GM23338 (cell line): ENCODE measurements at regions not wholly inside any gene's neighbourhood (a gene's known extent, or its start where the extent isn't known, plus 50 kb on each side); places are given as distances from the start of the nearest gene placed in this dataset.

Experiments
- ATAC-seq: fragments of 200-7000 bp; cut with Tn5 transposase; 3 replicates; pipeline ENCODE4 v1.9.1; 2020
- DNase-seq: peaks from one replicate; pipeline ENCODE4 v3.0.0-alpha.2; 2015; ENCODE audit warnings: low spot score
- H2AFZ ChIP-seq: fragments of 200-600 bp; sonication (generic); 2 replicates; pipeline ENCODE4 v1.8.0; 2016; ENCODE audit warnings: antibody characterized with exemption, mild to moderate bottlenecking, moderate library complexity
- H3F3A ChIP-seq: fragments of 200-600 bp; sonication (generic); replicated peaks from 2 replicates; pipeline ENCODE4 v1.8.0; 2017; ENCODE audit warnings: antibody characterized with exemption, mixed run types, low read depth
- H3K27ac ChIP-seq: fragments of 200-600 bp; sonication (generic); 2 replicates; pipeline ENCODE4 v1.6.1; 2016; ENCODE audit warnings: low read depth
- H3K27me3 ChIP-seq: fragments of 200-600 bp; sonication (generic); 2 replicates; pipeline ENCODE4 v1.8.0; 2016; ENCODE audit warnings: mild to moderate bottlenecking, mixed run types, moderate library complexity; ENCODE audit not compliant: insufficient read depth
- H3K36me3 ChIP-seq: fragments of 200-600 bp; sonication (generic); 2 replicates; pipeline ENCODE4 v1.8.0; 2016; ENCODE audit warnings: mild to moderate bottlenecking; ENCODE audit not compliant: insufficient read depth
- H3K4me1 ChIP-seq: fragments of 200-600 bp; sonication (generic); 2 replicates; pipeline ENCODE4 v1.8.0; 2016; ENCODE audit warnings: mild to moderate bottlenecking, moderate library complexity; ENCODE audit not compliant: insufficient read depth
- H3K4me2 ChIP-seq: fragments of 200-600 bp; sonication (generic); 2 replicates; pipeline ENCODE4 v1.7.1; 2017; ENCODE audit warnings: mixed run types
- H3K4me3 ChIP-seq: fragments of 200-600 bp; sonication (generic); 2 replicates; pipeline ENCODE4 v1.6.1; 2016; ENCODE audit warnings: mixed run types
- H3K79me2 ChIP-seq: fragments of 200-600 bp; sonication (generic); replicated peaks from 2 replicates; pipeline ENCODE4 v1.8.0; 2017; ENCODE audit warnings: mild to moderate bottlenecking; ENCODE audit not compliant: insufficient read depth
- H3K9me2 ChIP-seq: fragments of 200-600 bp; sonication (generic); 2 replicates; pipeline ENCODE4 v1.8.0; 2017; ENCODE audit not compliant: insufficient read depth
- H4K20me1 ChIP-seq: fragments of 200-600 bp; sonication (generic); replicated peaks from 2 replicates; pipeline ENCODE4 v1.8.0; 2017; ENCODE audit warnings: mild to moderate bottlenecking; ENCODE audit not compliant: insufficient read depth
- H3K27ac Mint-ChIP-seq: 2 replicates; pipeline ENCODE4 v1.8.0; 2020; ENCODE audit warnings: inconsistent platforms, mild to moderate bottlenecking, moderate library complexity, mixed read lengths
- H3K27me3 Mint-ChIP-seq: 3 replicates; pipeline ENCODE4 v1.8.0; 2022; ENCODE audit warnings: low read depth, mild to moderate bottlenecking, moderate library complexity, mixed read lengths, inconsistent platforms; ENCODE audit not compliant: insufficient read depth, poor library complexity
- H3K36me3 Mint-ChIP-seq: 3 replicates; pipeline ENCODE4 v1.8.0; 2021; ENCODE audit warnings: low read depth, mild to moderate bottlenecking, inconsistent platforms, moderate library complexity, mixed read lengths
- H3K4me1 Mint-ChIP-seq: 3 replicates; pipeline ENCODE4 v1.8.0; 2020; ENCODE audit warnings: mild to moderate bottlenecking, inconsistent platforms, mixed read lengths
- H3K4me3 Mint-ChIP-seq: 3 replicates; pipeline ENCODE4 v1.8.0; 2021; ENCODE audit warnings: moderate library complexity, mild to moderate bottlenecking, inconsistent platforms, mixed read lengths
- H3K9me3 Mint-ChIP-seq: 3 replicates; pipeline ENCODE4 v1.8.0; 2020; ENCODE audit warnings: moderate library complexity, mild to moderate bottlenecking, inconsistent platforms, mixed read lengths
- EZH2 ChIP-seq: fragments of 200-600 bp; sonication (generic); IDR thresholded peaks from one replicate; pipeline ENCODE4 v1.8.0; 2017; ENCODE audit warnings: antibody characterized with exemption, mild to moderate bottlenecking, low read depth; ENCODE audit not compliant: unreplicated experiment
- EZH2phosphoT487 ChIP-seq: fragments of 200-600 bp; sonication (generic); IDR thresholded peaks from one replicate; pipeline ENCODE4 v1.8.1; 2018; ENCODE audit warnings: antibody characterized with exemption; ENCODE audit not compliant: unreplicated experiment
- NANOG ChIP-seq: IDR thresholded peaks from 2 replicates; pipeline ENCODE4 v1.6.1; 2016; ENCODE audit warnings: antibody characterized with exemption, borderline replicate concordance
- POLR2AphosphoS5 ChIP-seq: IDR thresholded peaks from 2 replicates; pipeline ENCODE4 v1.6.1; 2016; ENCODE audit warnings: antibody characterized with exemption, low read depth
- REST ChIP-seq: IDR thresholded peaks from one replicate; pipeline ENCODE4 v1.6.1; 2018; ENCODE audit warnings: antibody characterized with exemption; ENCODE audit not compliant: unreplicated experiment
- STAT1 ChIP-seq: IDR thresholded peaks from one replicate; pipeline ENCODE4 v1.6.1; 2016; ENCODE audit warnings: antibody characterized with exemption; ENCODE audit not compliant: unreplicated experiment
- ZNF114 ChIP-seq: fragments of 250-450 bp; sonication (Bioruptor Pico); IDR thresholded peaks from 2 replicates; pipeline ENCODE4 v1.5.0; 2020; ENCODE audit warnings: mild to moderate bottlenecking, moderate library complexity
- ZNF331 ChIP-seq: fragments of 250-450 bp; sonication (Bioruptor Pico); IDR thresholded peaks from 2 replicates; pipeline ENCODE4 v1.5.0; 2020; ENCODE audit warnings: low read depth, mild to moderate bottlenecking, moderate library complexity
- ZNF462 ChIP-seq: fragments of 250-450 bp; sonication (Bioruptor Pico); IDR thresholded peaks from 2 replicates; pipeline ENCODE4 v1.5.0; 2020; ENCODE audit warnings: mild to moderate bottlenecking, moderate library complexity
- TF ChIP-seq, protein P1 (sequence below), 2 experiments: fragments of 200-600 bp in 1 of 2; sonication (generic) in 1 of 2; conservative IDR thresholded peaks; 2 replicates each; pipeline versions ENCODE4 v1.5.1 to v1.6.1; 2016 to 2017; ENCODE audit warnings: antibody characterized with exemption in 2 of 2, low read depth in 2 of 2, mild to moderate bottlenecking in 2 of 2, moderate library complexity in 1 of 2

DNA sequence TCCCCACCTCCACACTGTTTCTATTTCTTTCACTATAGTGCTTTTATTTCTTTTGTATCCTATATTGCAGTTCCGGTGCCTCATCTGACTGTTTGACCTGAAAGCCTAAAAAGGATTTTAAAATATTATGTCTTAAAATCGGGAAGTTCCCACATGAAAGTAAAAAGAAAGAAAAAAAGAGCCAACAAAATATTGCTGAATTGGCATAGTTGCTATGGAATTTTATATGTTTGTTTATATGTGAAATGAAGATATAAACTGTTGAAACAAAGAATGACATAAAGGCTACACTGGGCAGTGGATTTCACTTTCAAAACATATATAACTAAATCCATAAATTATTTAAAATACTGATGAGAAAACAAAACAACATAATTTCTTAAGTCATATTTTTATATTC is 1383.7 kb downstream of the C4orf33 start:
- H3K4me3 Mint-ChIP-seq: no peak overlapping the region
- Histone ChIP-seq H4K20me1 (no peaks in the 10 kb centered on the region), H3K4me3 (no peak overlapping the region), H2AFZ (no peak overlapping the region), H3K9me2 (no peaks in the 10 kb centered on the region), H3K4me1 (no peaks in the 10 kb centered on the region), H3K36me3 (no peaks in the 10 kb centered on the region), H3F3A (no peaks in the 10 kb centered on the region), H3K27ac (no peak overlapping the region), H3K79me2 (no peaks in the 10 kb centered on the region), H3K27me3 (no peaks in the 10 kb centered on the region), H3K4me2 (no peak overlapping the region)
- no peaks in the 10 kb centered on the region for H3K36me3 Mint-ChIP-seq
- H3K9me3 Mint-ChIP-seq: no peaks in the 10 kb centered on the region; the same call in 2 of the 3 replicates
- H3K27ac Mint-ChIP-seq: no peak overlapping the region; the same call in 1 of the 2 replicates
- no peak for DNase-seq
- H3K4me1 Mint-ChIP-seq: no peaks in the 10 kb centered on the region
- TF ChIP-seq ZNF462 (CRISPR knock-in tag): no peak
- TF ChIP-seq, protein P1, sequence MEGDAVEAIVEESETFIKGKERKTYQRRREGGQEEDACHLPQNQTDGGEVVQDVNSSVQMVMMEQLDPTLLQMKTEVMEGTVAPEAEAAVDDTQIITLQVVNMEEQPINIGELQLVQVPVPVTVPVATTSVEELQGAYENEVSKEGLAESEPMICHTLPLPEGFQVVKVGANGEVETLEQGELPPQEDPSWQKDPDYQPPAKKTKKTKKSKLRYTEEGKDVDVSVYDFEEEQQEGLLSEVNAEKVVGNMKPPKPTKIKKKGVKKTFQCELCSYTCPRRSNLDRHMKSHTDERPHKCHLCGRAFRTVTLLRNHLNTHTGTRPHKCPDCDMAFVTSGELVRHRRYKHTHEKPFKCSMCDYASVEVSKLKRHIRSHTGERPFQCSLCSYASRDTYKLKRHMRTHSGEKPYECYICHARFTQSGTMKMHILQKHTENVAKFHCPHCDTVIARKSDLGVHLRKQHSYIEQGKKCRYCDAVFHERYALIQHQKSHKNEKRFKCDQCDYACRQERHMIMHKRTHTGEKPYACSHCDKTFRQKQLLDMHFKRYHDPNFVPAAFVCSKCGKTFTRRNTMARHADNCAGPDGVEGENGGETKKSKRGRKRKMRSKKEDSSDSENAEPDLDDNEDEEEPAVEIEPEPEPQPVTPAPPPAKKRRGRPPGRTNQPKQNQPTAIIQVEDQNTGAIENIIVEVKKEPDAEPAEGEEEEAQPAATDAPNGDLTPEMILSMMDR (conservative IDR thresholded peaks at IDR 0.05; ENCODE audit: low read depth in 2 of 2): no peak
- ATAC-seq: no peak
- H3K27me3 Mint-ChIP-seq: peaks cover 4% of the 10 kb centered on the region

- no peak for ATAC-seq
- Mint-ChIP-seq H3K27me3 (no peaks in the 10 kb centered on the region), H3K4me3 (no peak overlapping the region), H3K36me3 (no peaks in the 10 kb centered on the region), H3K27ac (no peak overlapping the region), H3K9me3 (no peaks in the 10 kb centered on the region), H3K4me1 (no peaks in the 10 kb centered on the region)
- H3F3A ChIP-seq: no peaks in the 10 kb centered on the region
- no peak overlapping the region for H3K27ac ChIP-seq
- H4K20me1 ChIP-seq: no peaks in the 10 kb centered on the region
- H3K4me3 ChIP-seq: no peak overlapping the region
- no peaks in the 10 kb centered on the region for H3K27me3 ChIP-seq
- no peak overlapping the region for H2AFZ ChIP-seq
- H3K79me2 ChIP-seq: no peaks in the 10 kb centered on the region
- DNase-seq: no peak
- H3K4me2 ChIP-seq: no peak overlapping the region
- H3K9me2 ChIP-seq: no peaks in the 10 kb centered on the region
- no peaks in the 10 kb centered on the region for H3K4me1 ChIP-seq
- H3K36me3 ChIP-seq: no peaks in the 10 kb centered on the region
- TF ChIP-seq ZNF331 (CRISPR knock-in tag) (no peak), REST (no peak), EZH2phosphoT487 (no peak), POLR2AphosphoS5 (no peak), EZH2 (no peak), ZNF114 (CRISPR knock-in tag) (no peak), NANOG (no peak), STAT1 (no peak)
These were observed 1388.9 kb downstream of the C4orf33 start for GRCh38 chr4:130484826-130485225.
